Transverse colon (tissue), 4 donors: ENCODE measurements at regions not wholly inside any gene's neighbourhood (a gene's known extent, or its start where the extent isn't known, plus 50 kb on each side); places are given as distances from the start of the nearest gene placed in this dataset.

Experiments used
- DNase-seq: peaks from one replicate; pipeline ENCODE4 v3.0.0-alpha.2; 2019
- H3K27ac ChIP-seq, 4 donors: fragments of 200-600 bp; sonication (generic); 2 replicates each; pipeline ENCODE4 v1.5.1; 2016 to 2018; ENCODE audit warnings: inconsistent platforms in 4 of 4
- H3K27me3 ChIP-seq: fragments of 200-600 bp; sonication (generic); 2 replicates; pipeline ENCODE4 v1.5.1; 2017; ENCODE audit warnings: inconsistent platforms
- H3K36me3 ChIP-seq, 4 donors: fragments of 200-600 bp; sonication (generic); 2 replicates each; pipeline ENCODE4 v1.5.1; 2017 to 2019; ENCODE audit warnings: inconsistent platforms in 4 of 4
- H3K4me1 ChIP-seq, 4 donors: fragments of 200-600 bp; sonication (generic); 2 replicates each; pipeline ENCODE4 v1.5.1; 2017 to 2020; ENCODE audit warnings: inconsistent platforms in 4 of 4
- H3K4me3 ChIP-seq, 4 donors: fragments of 200-600 bp; sonication (generic); 1 replicate in 1 of 4; 2 replicates in 3 of 4; pipeline versions ENCODE4 v1.5.1 to v1.6.1; 2017 to 2019; ENCODE audit warnings: inconsistent platforms in 4 of 4
- H3K9me3 ChIP-seq, 2 donors: fragments of 200-600 bp; sonication (generic); 2 replicates each; pipeline ENCODE4 v1.5.1; 2017 to 2019; ENCODE audit warnings: inconsistent platforms in 2 of 2
- CTCF ChIP-seq, 5 experiments: fragments of 200-600 bp in 3 of 5; fragments of 450-650 bp in 2 of 5; sonication (generic) in 3 of 5; IDR thresholded peaks; 1 replicate in 2 of 5; 2 replicates in 3 of 5; pipeline ENCODE4 v1.5.1; 2016 to 2017; ENCODE audit warnings: antibody characterized with exemption in 5 of 5, inconsistent platforms in 3 of 5, mild to moderate bottlenecking in 2 of 5, moderate library complexity in 1 of 5
- EP300 ChIP-seq: sonication (generic); formaldehyde crosslinking; IDR thresholded peaks from one replicate; pipeline ENCODE4 v1.6.1; 2017; ENCODE audit warnings: antibody characterized with exemption, low read depth
- POLR2A ChIP-seq: fragments of 450-650 bp; IDR thresholded peaks from one replicate; pipeline ENCODE4 v1.6.1; 2016; ENCODE audit warnings: antibody characterized with exemption, mild to moderate bottlenecking, moderate library complexity
- POLR2AphosphoS5 ChIP-seq, 3 donors: sonication (generic); formaldehyde crosslinking; IDR thresholded peaks; one replicate each; pipeline ENCODE4 v1.6.1; 2016; ENCODE audit warnings: antibody characterized with exemption in 3 of 3
- WGBS, 2 donors: methylation state at CpG; one replicate each; pipeline ENCODE4 v1.1.5; 2018; ENCODE audit warnings: low coverage in 1 of 2; 5-methylcytosine and 5-hydroxymethylcytosine counted together
- in situ Hi-C, 4 donors: fragments of 200-750 bp; cut with MboI; loops; one replicate each; pipeline versions ENCODE4 v1.15.0 to v1.15.1; 2017; ENCODE audit warnings: low sequenced_read_pairs in 3 of 4, low pct_ligation_motif_present in 1 of 4, low pct_unique_long_range_greater_than_20kb in 1 of 4
- intact Hi-C: fragments of 100-400 bp; cut with DNase I; formaldehyde crosslinking; loops from one replicate; pipeline ENCODE4 v1.15.1; 2023; ENCODE audit warnings: low total_unique reads

- no peak for TF ChIP-seq POLR2A
- no peak for TF ChIP-seq POLR2AphosphoS5 (IDR thresholded peaks at IDR 0.05)
- TF ChIP-seq CTCF (IDR thresholded peaks at IDR 0.05): no peak
- no peak for TF ChIP-seq EP300
- no peak for DNase-seq
- WGBS, 2 donors: 78% methylated on average over 2 of the region's 2 CpGs; no CpG with 5 or more reads in 1 of the 2 donors
- Histone ChIP-seq H3K36me3 (no peaks in the 10 kb centered on the region), H3K4me1 (peaks cover 0 to 13% (median 2%) of the 10 kb centered on the region in 4 donors), H3K27ac (no peak overlapping the region), H3K4me3 (no peak overlapping the region), H3K27me3 (no peaks in the 10 kb centered on the region), H3K9me3 (no peaks in the 10 kb centered on the region)
- in situ Hi-C loops (no loop called here), intact Hi-C loops (no loop called here)
Measured at GRCh38 chr5:173494446-173494845, 122.0 kb downstream of the BOD1 start.

GRCh38 chr5:173493846-173494245 is 122.6 kb downstream of the BOD1 start:
- intact Hi-C loops (no loop called here), in situ Hi-C loops (no loop called here)
- Histone ChIP-seq H3K36me3 (no peaks in the 10 kb centered on the region), H3K4me1 (peaks cover 0 to 10% (median 1%) of the 10 kb centered on the region in 4 donors), H3K9me3 (no peaks in the 10 kb centered on the region), H3K27me3 (no peaks in the 10 kb centered on the region), H3K27ac (no peak overlapping the region), H3K4me3 (no peak overlapping the region)
- DNase-seq: no peak
- TF ChIP-seq POLR2A: no peak
- TF ChIP-seq CTCF (IDR thresholded peaks at IDR 0.05): no peak
- no peak for TF ChIP-seq POLR2AphosphoS5 (IDR thresholded peaks at IDR 0.05)
- TF ChIP-seq EP300: no peak
- WGBS, 2 donors: 67 to 77% methylated on average over 1 to 6 of the region's 6 CpGs

- no peak overlapping the region for H3K4me3 ChIP-seq
- no peaks in the 10 kb centered on the region for H3K9me3 ChIP-seq
- intact Hi-C loops (no loop called here), in situ Hi-C loops (no loop called here)
- no peaks in the 10 kb centered on the region for H3K27me3 ChIP-seq
- no peak overlapping the region for H3K27ac ChIP-seq
- TF ChIP-seq CTCF (IDR thresholded peaks at IDR 0.05) (no peak), EP300 (no peak), POLR2A (no peak), POLR2AphosphoS5 (IDR thresholded peaks at IDR 0.05) (no peak)
- no peak for DNase-seq
- 71% methylated on average over 2 of the region's 2 CpGs; no CpG with 5 or more reads in 1 of the 2 donors for WGBS, 2 donors
- H3K4me1 ChIP-seq: peaks cover 0 to 7% (median 0%) of the 10 kb centered on the region in 4 donors
- no peaks in the 10 kb centered on the region for H3K36me3 ChIP-seq
Measured at GRCh38 chr5:173493040-173493439, 123.4 kb downstream of the BOD1 start.

- Histone ChIP-seq H3K27ac (no peak overlapping the region), H3K36me3 (no peaks in the 10 kb centered on the region), H3K27me3 (no peaks in the 10 kb centered on the region), H3K4me3 (no peak overlapping the region), H3K9me3 (no peaks in the 10 kb centered on the region), H3K4me1 (no peaks in the 10 kb centered on the region)
- TF ChIP-seq POLR2AphosphoS5 (IDR thresholded peaks at IDR 0.05): no peak
- no peak for TF ChIP-seq CTCF (IDR thresholded peaks at IDR 0.05)
- no peak for TF ChIP-seq EP300
- no peak for TF ChIP-seq POLR2A
- in situ Hi-C loops (no loop called here), intact Hi-C loops (no loop called here)
- DNase-seq: no peak
- WGBS, 2 donors: 100% methylated on average over 1 of the region's 1 CpG; no CpG with 5 or more reads in 1 of the 2 donors
Measured at GRCh38 chr5:173490681-173491080, 125.8 kb downstream of the BOD1 start.
